HG03280 (cell line): ENCODE measurements at regions not wholly inside any gene's neighbourhood (a gene's known extent, or its start where the extent isn't known, plus 50 kb on each side); places are given as distances from the start of the nearest gene placed in this dataset.

ENCODE experiments used
- ATAC-seq: cut with Tn5 transposase; IDR thresholded peaks from one replicate; pipeline ENCODE4 v1.9.1; 2021; ENCODE audit warnings: mild to moderate bottlenecking, moderate library complexity; ENCODE audit not compliant: unreplicated experiment

GRCh38 chr11:105202422-105202821 lies 62.9 kb upstream of the CARD18 start:
- ATAC-seq: no peak

DNA sequence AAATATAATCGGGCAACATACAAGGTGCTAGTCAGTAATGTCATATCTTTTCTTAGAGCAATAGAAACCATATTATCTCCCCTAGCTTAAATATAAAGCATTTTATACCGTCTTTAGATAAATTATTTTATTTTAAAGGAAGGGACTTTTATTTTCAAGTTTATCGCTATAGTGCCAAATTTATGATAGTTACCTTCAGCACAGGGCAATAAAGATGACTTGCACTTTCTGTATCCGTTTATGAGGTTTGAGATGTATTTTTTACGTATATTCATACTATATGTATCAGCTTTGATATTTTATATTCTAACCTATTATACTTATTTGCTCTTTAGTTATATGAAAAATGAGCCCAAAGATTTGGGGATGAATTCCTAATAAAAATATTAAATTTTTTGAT lies 61.6 kb upstream of the CARD18 start:
- no peak for ATAC-seq

DNA sequence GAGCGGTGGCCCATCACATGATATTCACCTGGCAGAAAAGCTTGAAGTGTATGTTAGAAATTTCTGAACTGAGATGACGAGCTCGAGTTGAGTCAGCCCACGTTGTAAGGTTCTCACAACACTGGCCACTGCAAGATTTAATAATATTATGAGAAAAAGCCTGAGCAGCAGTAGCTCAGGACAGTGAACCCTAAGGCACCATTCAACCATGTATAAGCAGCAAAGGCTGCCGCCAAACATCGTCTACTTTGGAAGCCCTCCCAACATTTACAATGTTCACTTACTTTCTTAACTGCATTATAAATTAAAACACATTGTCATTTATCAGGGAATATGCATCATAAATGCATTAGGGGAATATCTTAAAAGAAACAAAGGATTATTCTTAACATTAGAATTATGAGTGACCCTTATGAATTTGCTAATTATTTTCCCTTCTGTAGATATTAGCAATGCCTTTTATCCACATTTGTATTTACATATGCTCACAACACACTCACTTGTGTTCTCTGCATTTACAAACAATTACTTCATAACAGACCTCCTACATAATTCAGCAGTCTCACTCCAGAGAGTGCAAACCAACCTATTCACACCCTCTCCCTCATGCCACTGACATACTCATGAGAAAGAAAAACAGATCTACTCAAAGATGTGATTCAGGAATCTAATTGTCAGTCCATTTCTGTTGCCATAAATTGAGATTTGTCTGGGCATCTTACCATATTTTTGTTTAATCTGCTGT lies 57.7 kb upstream of the CARD18 start:
- ATAC-seq: no peak

GRCh38 chr11:105193260-105193659 lies 53.7 kb upstream of the CARD18 start:
- no peak for ATAC-seq

GRCh38 chr11:105192115-105192514 lies 52.5 kb upstream of the CARD18 start:
- ATAC-seq: no peak

DNA sequence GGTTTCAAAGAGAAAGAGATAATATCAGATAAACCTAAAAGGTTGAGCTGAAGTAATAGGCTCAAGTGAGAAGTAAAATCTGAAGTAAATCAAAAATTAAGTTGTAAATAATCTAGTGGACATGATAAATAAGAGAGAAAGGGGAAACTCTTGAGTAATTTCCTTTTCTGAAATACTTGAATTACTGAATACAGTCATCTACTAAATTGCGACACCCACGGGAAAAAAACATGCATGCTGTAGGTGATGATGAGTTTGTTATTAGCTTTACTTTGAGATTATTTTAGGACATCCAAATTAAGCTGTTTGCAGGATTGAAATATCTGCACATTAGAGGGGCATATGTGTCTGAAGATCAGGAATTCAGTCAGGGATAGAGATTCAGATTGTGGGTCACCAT lies 50.0 kb upstream of the CARD18 start:
- ATAC-seq: no peak
